ENCODE measurements at regions not wholly inside any gene's neighbourhood (a gene's known extent, or its start where the extent isn't known, plus 50 kb on each side); places are given as distances from the start of the nearest gene placed in this dataset.
A peak's percentile ranks its signal among the peaks of the same experiment; 100 is the strongest.

DNA sequence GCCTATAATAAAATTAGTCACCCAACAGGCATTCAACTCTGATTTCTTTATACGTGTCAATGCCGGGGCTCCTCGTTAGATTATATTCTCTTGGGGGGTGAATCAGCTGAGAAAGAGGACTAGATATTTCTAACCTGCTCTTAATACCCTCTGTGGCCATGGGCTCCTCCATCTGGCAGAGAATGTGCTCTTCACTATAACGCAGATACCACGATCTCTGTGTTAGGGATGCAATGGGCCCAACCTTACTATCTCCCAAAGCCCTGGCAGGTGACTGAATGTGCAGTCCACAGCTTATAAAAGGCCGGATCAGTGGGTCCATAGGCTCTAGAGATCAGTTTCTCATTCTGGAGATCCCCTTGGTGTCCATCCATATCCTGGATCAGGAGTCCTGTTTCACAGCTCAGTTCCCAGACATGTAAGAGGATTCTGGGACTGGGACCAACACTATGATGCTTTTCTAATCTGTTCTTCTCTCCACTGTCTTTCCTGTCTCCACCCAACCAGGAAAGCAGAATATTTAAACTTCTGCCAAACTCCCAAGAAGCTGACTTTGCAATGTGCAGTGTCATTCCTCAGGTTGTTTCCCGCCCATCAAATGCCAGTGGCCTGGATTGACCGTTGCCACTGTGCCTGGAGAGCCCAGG, 71.4 kb upstream of the CELF4 start:
- H3K36me3 ChIP-seq (ENCODE audit: control insufficient read depth, insufficient read depth, low read length): no peaks in the 10 kb centered on the region
- no peak for DNase-seq (ENCODE audit: low read depth)
- no peak overlapping the region for H3K4me3 ChIP-seq (ENCODE audit: low read depth, low read length)
- no peaks in the 10 kb centered on the region for H3K27me3 ChIP-seq (ENCODE audit: control insufficient read depth, insufficient read depth, low read length)
- peak; percentile 79 for FAIRE-seq
- TF ChIP-seq, protein P1, sequence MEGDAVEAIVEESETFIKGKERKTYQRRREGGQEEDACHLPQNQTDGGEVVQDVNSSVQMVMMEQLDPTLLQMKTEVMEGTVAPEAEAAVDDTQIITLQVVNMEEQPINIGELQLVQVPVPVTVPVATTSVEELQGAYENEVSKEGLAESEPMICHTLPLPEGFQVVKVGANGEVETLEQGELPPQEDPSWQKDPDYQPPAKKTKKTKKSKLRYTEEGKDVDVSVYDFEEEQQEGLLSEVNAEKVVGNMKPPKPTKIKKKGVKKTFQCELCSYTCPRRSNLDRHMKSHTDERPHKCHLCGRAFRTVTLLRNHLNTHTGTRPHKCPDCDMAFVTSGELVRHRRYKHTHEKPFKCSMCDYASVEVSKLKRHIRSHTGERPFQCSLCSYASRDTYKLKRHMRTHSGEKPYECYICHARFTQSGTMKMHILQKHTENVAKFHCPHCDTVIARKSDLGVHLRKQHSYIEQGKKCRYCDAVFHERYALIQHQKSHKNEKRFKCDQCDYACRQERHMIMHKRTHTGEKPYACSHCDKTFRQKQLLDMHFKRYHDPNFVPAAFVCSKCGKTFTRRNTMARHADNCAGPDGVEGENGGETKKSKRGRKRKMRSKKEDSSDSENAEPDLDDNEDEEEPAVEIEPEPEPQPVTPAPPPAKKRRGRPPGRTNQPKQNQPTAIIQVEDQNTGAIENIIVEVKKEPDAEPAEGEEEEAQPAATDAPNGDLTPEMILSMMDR (IDR thresholded peaks at IDR 0.05; ENCODE audit: insufficient read depth, low read length, severe bottlenecking): no peak

DNA sequence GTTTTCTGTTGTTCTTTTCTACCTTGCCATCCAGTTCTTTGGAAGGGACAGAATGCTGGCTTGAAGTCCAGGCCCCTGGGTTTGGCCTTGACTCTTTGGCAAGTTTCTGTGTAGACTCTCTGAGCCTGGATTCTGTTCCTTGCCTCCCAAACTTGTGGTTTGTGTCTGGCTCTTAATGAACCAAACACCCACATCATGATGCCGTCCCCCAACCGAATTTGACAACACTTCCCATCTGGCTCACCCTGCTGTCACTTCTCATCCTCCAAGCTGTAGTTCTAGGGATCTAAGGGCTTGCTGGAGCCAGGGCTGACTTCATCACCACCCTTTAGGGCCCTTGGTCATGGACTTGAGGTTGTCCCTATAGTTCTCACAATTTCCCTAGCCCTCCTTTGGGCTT, 68.9 kb upstream of the CELF4 start:
- FAIRE-seq (no peak), DNase-seq (ENCODE audit: low read depth) (no peak)
- H3K4me3 ChIP-seq (ENCODE audit: low read depth, low read length): no peak overlapping the region
- H3K27me3 ChIP-seq (ENCODE audit: control insufficient read depth, insufficient read depth, low read length): no peaks in the 10 kb centered on the region
- TF ChIP-seq, protein P1 (IDR thresholded peaks at IDR 0.05; ENCODE audit: insufficient read depth, low read length, severe bottlenecking): no peak
- H3K36me3 ChIP-seq (ENCODE audit: control insufficient read depth, insufficient read depth, low read length): no peaks in the 10 kb centered on the region

DNA sequence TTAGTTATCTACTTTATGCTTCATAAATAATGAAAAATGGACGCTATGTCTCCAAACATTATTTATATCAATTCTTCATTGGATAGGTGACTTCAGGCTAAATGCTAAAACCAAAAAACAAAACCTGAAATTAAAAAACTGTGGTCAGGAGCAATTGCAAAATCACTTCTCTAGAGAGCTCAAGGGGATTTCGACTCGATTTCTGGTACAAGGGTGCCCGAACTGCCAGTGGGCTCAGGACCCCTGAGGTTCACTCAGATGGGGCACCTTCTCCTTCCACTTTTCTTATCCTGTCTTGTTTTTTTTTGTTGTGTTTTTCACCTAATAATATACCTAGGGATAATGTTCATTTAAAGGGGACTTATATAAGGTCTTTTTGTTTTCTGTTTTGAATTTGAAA, 65.8 kb upstream of the CELF4 start:
- Histone ChIP-seq H3K27me3 (ENCODE audit: control insufficient read depth, insufficient read depth, low read length) (no peaks in the 10 kb centered on the region), H3K36me3 (ENCODE audit: control insufficient read depth, insufficient read depth, low read length) (no peaks in the 10 kb centered on the region), H3K4me3 (ENCODE audit: low read depth, low read length) (no peak overlapping the region)
- TF ChIP-seq, protein P1 (IDR thresholded peaks at IDR 0.05; ENCODE audit: insufficient read depth, low read length, severe bottlenecking): no peak
- DNase-seq (ENCODE audit: low read depth) (no peak), FAIRE-seq (no peak)

DNA sequence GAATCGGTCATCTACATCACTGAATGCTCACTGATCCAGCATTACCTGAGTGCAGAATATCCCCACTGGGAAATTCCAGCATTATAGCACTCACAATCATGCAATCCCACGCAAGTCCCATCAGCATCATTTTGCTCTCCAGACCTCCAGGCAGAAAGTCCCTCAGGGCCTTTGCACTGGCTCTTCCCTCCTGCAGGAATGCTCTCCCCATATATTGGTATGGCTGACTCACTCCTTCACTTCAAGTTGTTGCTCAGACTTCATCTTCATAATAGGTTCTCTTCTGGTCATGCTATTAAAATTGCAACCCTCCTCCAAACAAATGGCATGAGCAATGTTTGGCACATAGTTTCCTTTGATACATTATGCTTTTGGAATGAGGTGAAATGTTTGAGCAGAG, 64.7 kb upstream of the CELF4 start:
- Histone ChIP-seq H3K36me3 (ENCODE audit: control insufficient read depth, insufficient read depth, low read length) (no peaks in the 10 kb centered on the region), H3K27me3 (ENCODE audit: control insufficient read depth, insufficient read depth, low read length) (no peaks in the 10 kb centered on the region), H3K4me3 (ENCODE audit: low read depth, low read length) (no peak overlapping the region)
- TF ChIP-seq, protein P1 (IDR thresholded peaks at IDR 0.05; ENCODE audit: insufficient read depth, low read length, severe bottlenecking): no peak
- DNase-seq (ENCODE audit: low read depth) (peak; percentile 37), FAIRE-seq (no peak)

DNA sequence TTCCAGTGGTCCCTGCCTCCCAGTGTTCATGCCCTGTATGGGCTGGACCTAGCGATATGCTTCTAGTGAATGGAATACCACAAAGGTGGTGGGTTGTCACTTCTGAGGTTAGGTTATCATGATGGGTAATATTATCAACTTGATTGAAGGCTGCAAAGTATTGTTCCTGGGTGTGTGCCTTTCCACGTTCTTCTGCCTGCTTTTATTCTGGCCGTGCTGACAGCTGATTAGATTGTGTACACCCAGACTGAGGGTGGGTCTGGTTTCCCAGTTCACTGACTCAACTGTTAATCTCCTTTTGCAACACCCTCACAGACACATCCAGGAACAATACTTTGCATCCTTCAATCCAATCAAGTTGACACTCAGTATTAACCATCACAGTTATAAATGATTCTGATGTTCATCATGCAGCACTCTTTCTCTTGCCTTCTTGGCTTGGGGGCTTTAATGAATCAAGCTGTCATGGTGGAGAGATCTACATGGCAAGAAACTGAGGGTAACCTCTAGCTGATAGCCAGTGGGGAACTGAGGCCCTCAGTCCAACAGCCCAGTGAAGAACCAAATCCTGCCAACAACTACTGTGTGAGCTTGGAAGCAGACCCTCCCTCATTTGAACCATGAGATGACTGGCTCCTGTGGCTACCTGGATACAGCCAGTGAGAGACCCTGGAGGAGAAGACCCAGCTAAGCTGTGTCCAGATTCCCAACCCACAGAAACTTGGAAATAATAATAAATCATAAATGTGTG, 63.0 kb upstream of the CELF4 start:
- FAIRE-seq: peak; percentile 23
- Histone ChIP-seq H3K4me3 (ENCODE audit: low read depth, low read length) (no peak overlapping the region), H3K36me3 (ENCODE audit: control insufficient read depth, insufficient read depth, low read length) (no peaks in the 10 kb centered on the region), H3K27me3 (ENCODE audit: control insufficient read depth, insufficient read depth, low read length) (no peaks in the 10 kb centered on the region)
- TF ChIP-seq, protein P1 (IDR thresholded peaks at IDR 0.05; ENCODE audit: insufficient read depth, low read length, severe bottlenecking): no peak
- no peak for DNase-seq (ENCODE audit: low read depth)

All from bronchial epithelial cell (primary cell).